ENCODE measurements at regions not wholly inside any gene's neighbourhood (a gene's known extent, or its start where the extent isn't known, plus 50 kb on each side); places are given as distances from the start of the nearest gene placed in this dataset.

DNA sequence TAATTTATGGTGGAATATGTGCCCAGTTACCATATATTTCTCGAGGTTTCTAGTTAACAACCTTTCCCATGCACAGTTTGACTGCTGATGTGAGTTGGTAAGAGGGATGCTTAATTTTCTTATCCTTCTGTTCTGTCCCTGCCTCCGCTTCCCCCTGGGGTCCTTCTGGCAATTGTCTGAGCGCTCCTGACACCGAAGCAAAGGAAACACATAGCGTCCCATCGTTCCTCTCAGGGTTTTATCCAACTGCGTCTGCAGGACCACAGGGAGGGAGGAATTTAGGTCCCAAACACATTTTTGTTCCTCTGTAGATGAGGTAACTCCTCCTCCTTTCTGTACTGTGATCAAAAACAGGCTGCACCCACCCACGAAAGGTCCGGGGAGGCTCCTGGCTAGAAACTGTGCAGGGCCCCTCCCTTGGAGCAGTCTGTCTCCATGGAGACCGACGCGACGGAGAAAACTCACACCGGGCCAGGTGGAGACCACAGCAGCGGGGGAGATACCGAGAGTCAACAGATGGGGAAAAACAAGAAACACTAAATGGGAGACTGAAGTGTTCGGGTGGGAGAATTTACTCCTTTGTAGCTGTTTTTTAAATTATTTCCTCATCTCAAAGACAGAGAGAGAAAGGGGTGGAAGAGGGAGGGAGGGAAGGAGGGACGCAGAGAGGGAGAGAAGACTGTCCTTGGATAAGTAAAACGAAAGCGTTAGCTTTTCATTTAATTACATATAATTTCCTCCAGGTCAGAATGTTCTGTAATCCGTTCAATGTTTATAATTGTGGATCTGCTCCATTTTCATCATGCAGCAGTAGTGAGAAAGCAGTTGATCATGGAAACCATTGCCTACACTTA, 191.8 kb upstream of the NBEA start:
- no peak for DNase-seq (ENCODE audit: low read depth in 2 of 2)

DNA sequence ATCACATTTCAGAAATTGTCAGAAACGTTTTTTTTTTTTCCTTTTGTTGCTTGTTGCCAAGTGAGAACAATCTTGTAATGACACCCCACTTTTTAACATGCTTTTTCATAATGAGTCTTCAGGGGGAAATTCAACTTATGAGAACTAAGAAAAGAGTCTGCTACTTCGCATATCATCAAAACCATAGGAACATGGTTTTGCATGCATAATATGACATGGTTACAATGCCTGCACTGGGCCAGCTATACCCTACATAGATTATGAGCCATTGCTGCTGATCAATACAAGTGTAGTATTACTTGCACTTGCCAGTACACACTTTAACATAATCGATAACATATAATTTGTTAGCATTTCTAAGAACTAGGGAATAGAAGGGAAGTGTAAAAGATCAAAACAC, 191.0 kb upstream of the NBEA start:
- no peak for DNase-seq (ENCODE audit: low read depth in 2 of 2)

DNA sequence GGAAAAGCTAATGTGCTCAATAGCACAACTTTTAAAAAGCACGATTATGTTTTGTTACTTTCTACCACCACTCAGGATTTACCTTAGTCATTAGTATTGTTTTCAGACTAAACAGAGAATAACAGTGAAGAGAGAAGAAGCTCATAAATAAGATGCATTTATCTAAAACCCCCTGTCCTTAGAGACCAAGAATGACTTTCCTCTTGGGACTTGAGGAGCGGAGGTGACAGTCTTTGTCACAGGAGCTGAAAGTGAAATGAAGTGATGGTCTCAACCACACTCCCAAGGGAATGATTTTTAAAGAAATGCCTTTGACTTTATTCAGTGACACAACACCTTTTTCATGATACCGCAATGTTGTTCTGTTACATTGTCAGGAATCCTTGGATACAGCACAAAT, 190.6 kb upstream of the NBEA start:
- no peak for DNase-seq (ENCODE audit: low read depth in 2 of 2)

DNA sequence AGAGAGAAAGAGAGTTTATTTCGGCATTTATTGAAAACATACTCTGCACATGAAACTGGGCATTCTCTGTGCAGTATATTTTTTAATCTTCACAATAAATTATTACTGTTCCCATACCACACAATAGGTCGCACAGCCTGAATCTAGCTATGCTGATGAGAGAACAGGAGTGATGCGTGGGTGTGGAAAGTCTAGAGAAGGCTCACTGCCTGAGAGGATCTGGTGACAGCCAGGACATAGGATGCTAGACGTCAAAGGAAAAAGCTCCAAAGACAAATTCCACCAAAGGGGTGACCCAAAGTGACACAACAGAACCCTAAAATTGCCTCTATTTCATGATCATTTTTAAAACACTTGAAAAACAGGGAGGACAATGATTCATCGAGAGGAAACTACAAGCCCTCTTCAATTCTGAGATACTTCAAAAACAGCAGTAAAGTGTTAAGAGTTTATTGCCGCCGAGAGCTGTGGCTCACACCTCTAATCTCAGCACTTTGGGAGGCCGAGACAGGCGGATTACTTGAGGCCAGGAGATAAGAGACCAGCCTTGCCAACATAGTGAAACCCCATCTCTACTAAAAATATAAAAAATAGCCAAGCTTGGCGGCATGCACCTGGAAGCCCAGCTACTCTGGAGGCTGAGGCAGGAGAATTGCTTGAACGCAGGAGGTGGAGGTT, 189.6 kb upstream of the NBEA start:
- DNase-seq (ENCODE audit: low read depth in 2 of 2), result no peak

DNA sequence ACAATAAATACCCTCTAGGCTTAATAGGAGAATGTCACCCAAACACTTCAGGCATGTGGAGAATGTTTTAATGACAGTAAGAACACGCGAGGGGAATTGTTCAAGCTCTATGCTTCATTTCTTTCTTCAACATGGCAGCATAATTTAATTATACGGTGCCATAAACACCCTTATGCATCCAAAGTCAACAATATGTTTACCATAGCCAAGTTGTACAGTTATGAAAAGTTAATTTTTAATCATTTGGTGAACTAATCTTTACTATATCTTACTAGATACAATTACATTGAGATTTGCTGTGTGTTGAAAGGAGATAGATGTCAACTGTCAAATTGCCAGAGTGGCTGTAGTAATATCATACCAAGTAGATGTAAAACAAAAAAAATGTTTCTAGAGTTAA, 185.9 kb upstream of the NBEA start:
- DNase-seq (ENCODE audit: low read depth in 2 of 2), result no peak

DNA sequence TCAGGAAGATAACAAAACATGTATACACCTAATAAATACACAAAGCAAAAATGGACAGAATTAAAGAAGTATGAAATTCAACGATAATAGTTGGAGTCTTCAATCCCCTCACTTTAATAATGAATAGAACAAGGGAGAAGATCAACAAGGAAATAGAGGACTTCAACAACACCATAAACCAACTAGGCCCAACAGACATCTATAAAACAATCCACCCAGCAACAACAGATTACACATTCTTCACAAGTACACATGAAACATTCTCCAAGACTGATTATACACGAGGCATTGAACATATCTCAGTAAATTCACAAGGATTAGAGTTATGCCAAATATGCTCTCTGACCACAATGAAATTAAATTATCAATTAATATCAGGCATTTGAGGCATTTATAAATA, 185.5 kb upstream of the NBEA start:
- no peak for DNase-seq (ENCODE audit: low read depth in 2 of 2)

DNA sequence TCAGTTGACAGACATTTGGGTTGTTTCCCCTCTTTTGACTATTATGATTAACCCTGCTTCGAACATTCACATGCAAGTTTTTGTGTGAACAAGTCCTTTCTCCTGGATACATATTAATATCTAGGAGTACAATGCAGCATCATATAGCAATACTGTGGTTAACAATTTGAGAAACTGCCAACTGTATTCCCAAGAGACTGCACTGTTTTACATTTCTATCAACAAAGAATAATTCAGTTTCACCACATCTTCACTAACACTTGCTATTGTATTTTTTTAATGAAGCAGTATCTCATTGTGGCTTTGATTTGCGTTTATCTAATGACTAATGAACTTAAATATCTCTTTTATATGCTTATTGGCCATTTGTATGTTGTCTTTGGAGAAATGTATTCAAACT, 184.6 kb upstream of the NBEA start:
- DNase-seq (ENCODE audit: low read depth in 2 of 2), result no peak

DNA sequence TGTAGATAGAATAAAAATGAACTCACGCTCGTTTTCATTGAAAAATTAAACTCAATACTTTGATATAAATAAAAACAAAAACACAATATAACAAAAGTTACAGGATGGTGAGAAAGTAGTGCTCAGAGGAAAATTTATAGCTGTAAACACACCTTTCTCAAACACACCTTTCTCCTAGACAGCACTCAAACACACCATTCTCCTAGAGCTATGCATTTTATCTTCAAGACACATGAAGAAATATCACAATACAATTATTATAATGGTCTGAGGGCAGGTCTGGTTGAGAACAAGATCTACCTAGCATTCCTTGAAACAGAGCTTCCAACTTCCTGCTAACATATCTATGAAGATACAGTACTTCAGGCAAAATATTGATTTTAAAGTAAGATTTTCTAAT, 183.4 kb upstream of the NBEA start:
- DNase-seq (ENCODE audit: low read depth in 2 of 2), result no peak

DNA sequence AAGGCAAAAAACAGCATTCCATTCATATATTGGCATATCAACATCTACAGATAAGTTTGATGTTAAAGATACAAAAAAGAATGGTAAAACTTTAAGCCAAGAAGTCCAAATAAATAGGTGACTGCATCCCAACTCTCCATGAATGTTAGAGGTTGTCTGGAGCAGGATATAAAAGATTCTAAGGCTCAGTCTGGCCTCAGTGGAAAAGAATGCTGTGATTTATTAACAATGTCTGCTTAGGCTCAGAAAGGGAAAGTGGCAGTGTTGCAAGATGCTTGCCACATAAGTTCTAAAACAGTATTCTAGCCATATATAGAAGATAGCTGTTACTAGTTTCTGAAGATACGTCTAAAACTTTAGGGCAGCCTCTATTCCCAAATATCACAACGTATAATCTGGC, 179.8 kb upstream of the NBEA start:
- DNase-seq (ENCODE audit: low read depth in 2 of 2), result no peak

DNA sequence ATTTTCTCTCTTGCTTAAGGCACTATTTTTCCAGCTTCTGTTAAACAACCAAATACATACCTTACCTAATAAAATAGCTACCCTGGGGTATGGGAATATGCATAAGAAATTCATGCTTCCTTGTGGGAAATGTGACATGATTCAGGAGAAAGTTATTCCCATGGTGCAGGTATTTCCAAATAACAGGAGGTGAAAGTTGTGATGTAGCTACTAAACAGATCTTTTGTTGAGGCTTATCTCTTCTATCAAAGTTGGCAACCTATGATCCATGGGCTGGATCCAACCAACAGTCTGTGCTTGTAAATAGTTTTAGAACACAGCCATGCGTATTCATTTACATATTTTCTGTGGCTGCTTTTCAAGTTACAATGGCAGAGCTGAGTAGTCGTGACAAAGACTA, 177.8 kb upstream of the NBEA start:
- DNase-seq (ENCODE audit: low read depth in 2 of 2), result no peak

DNA sequence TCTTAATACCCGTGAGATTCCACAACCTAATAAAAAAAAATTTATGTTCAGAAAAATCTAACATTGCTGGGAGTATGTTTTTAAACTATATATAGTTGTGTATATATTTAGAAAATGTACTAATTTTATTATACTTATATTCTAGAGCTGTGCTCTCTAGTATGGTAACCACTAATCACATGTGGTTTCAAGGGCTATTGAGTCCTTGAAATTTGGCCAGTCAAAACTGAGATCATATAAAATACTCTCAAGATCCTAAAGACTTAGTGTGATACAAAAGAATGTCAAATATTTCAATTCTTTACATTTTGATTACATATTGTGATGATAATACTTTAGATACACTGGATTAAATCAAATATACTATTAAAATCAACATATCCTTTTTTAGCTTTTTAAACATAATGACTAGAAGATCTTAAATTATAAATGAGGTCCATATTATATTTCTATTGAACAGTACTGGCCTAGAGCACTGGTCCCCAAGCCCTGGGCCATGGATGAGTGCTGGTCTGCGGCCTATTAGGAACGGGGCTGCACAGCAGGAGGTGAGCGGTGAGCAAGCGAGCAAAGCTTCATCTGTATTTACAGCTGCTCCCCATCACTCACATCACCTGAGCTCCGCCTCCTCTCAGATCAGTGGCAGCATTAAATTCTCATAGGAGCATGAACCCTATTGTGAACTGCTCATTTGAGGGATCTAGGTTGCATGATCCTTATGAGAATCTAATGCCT, 176.5 kb upstream of the NBEA start:
- no peak for DNase-seq (ENCODE audit: low read depth in 2 of 2)

DNA sequence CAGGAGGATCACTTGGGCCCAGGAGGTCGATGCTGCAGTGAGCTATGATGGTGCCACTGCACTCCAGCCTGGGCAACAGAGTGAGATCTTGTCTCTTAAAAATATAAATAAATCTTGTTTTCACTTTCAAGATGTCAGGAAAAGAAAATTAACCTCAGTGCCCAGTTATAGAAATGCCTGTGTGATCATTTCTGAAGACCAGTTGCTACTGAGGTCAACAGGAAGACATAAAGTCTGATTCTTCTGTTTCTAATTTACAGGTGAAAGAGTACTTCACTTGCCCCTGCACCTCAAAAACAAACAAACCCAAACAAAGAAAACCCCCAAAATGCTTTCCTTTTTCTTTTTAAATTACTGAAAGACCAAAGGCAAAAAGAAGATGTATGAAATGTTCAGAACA, 174.3 kb upstream of the NBEA start:
- no peak for DNase-seq (ENCODE audit: low read depth in 2 of 2)

DNA sequence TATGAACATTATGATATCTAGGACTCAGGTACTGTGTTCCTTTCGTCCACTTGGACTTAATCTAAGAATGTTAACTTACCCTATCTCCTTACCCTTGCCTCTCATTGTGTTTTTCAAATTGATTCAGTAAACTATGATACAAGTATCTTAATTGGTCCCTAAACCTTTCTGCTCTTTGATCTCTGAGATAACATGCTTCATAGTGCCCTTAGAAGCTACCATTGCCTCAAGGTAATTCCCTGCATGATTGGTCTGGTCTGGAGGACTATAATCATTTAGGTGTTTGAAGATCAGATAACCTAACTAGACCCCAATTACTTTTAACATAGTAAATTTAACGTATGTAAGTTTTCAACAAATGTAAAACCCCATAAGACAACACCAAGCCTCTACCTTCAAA, 169.9 kb upstream of the NBEA start:
- no peak for DNase-seq (ENCODE audit: low read depth in 2 of 2)

DNA sequence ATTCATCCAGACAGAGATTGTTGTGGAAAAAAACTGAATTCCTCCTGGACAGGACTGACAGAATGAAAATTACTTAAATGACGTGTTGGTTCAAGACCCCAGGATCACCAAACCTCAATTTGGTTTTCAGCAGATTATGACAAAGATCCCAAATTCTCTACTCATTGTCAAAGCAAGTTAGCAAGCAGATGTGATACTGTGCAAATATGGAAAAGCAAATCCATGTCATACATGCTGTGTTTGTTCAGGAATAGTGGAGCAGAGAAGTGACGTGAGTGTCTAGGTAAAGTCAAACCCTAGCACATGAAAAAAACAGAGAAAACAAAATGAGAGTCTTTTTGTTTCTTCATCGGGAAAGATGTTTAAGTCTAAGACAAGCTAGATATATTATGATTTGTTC, 169.2 kb upstream of the NBEA start:
- DNase-seq (ENCODE audit: low read depth in 2 of 2), result no peak

DNA sequence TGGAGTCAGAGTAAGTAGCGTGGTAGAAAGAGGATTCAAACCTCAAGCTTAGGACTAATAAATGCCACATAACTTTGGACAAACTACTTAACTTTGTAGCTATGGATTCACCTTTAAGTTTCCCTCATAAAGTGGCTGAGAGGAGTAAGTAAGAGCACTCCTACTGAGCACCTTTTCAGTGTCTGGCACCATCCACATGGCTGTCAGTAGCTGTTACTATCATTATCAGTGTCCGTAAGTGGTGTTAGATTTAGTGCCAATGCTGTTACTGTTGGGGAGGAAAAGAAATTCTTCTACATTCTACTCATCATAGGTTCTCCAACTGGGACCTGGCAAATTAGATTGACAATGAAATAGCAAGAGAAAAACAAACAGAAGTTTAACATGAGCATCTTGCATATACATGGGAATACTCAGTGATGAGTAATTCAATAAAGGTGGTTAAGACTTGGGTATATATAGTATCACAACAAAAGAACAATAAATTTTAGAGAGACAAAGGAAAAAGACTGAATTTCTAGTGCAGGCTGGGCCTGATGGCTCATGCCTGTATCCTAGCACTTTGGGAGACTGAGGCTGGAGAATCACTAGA, 165.6 kb upstream of the NBEA start:
- DNase-seq (ENCODE audit: low read depth in 2 of 2), result no peak

DNA sequence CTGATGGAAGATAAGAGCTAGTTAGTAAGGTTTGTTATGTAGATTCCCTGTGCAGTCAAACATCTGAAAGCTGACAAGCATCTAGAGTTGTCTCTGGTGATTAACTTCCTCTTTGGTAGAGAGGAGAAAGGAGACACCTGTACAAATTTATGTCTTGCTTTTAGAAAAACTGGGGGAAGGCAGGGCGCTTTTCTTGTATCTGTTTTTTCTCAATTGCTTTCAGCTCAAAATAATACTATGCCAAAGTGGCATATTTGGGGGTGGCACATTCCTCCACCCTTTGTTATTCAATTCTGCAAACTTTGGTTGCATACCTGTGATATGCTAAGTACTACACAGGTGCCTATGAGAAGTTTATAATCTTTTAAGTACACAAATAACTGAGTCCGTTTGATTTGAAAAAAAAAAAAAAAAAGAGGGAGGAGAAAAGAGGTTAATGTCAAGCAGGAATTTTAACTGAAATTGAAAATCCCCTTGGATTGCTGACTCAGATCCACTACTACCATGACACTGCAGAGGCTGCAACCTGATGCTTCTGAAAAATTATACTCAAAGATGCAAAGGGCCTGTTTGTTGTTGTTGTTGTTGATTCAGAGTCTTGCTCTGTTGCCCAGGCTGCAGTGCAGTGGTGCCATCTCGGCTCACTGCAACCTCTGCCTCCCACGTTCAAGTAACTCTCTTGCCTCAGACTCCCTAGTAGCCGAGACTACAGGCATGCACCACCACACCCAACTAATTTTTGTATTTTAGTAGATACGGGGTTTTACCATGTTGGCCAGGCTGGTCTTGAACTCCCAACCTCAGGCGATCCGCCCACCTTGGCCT, 164.8 kb upstream of the NBEA start:
- no peak for DNase-seq (ENCODE audit: low read depth in 2 of 2)

DNA sequence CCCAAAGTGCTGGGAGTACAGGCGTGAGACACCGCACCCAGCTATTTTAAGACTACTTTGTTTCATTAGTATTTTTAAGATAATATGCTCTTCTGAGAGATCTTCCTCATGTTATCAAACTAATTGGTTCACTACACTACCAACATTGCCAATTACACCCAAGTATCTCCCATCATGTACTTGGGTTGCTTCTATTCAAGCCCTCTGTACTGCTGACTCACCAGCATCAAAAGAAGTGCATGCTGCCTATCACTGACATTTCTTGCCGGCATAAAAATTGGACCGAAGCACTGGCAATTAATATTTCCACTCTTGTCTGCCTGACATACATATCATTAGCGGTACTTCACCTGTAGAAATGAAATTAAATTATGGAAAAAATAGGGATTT, 164.2 kb upstream of the NBEA start:
- no peak for DNase-seq (ENCODE audit: low read depth in 2 of 2)

DNA sequence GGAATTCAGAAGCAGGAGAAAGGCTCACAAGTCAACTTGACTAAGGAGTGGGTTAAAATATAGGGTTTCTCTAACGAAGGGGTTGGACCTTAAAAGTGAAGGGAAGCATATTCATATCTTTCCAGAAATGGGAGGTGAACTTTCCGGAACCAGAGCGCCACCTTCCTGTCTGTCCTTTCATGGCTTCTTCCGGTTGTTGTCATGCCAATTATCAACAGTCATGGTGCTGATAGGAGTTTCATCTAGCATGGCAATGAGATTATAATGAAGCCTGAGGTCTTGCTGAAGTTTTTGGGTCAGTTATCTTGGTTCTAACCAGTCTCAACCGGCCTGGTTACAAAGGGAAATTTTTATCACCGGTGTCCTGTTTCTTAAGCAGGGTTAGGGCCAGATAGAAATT, 162.9 kb upstream of the NBEA start:
- DNase-seq (ENCODE audit: low read depth in 2 of 2), result no peak

DNA sequence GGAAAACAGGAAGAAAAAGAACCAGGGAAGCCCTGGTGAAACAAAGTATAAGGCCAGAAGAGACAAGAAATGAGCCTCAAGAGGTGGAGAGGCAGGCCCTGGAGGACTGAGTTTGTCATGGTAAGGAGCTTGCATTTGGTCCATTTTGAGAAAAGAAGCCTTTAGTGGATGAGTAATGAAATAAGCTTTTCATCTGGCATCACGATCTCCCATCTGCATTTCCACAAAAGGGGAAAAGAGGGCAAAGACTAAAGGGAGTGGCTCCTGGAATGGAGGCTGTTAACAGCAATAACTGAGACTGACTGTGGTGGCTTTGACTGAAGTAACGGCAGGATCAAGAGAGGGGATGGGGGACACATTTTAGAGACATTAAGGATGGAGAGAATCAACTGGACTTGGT, 148.8 kb upstream of the NBEA start:
- no peak for DNase-seq (ENCODE audit: low read depth in 2 of 2)

DNA sequence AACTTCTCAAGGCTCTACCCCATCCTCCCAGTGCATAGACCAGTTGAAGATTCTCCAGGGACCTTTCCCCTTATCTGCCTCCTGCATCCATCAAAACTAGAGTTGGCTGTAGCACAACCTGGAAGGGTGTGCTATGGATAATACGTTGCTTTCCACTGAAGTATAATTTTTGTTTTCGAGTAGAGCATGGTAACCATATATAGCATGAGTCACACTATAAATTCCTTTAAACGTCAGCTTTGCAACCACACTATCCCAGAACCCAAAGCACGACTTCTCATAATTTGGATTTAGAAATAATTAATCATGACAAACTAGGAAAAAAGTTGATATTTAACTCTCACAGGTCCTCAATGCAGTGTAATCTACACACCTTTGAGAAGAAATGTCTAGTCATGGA, 138.3 kb upstream of the NBEA start:
- no peak for DNase-seq (ENCODE audit: low read depth in 2 of 2)

DNA sequence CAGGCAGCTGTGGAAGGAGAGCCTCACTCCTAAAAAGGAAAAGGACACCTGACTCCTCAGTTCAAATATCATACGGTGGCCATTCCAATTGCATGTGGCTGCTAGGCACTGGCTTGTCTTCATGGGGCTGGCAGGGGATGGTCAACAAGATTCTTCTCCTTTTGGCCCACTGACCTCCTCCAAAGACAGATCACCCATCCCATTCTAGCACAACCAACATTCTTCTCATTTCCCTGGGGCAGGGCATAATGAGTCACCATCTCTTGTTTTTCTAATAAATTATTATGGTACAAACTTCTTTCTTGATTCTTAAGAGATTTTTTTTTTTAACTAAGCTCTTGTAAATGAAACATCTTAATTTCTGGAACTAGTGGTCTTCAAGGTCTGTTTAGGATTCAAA, 136.7 kb upstream of the NBEA start:
- DNase-seq (ENCODE audit: low read depth in 2 of 2), result no peak

DNA sequence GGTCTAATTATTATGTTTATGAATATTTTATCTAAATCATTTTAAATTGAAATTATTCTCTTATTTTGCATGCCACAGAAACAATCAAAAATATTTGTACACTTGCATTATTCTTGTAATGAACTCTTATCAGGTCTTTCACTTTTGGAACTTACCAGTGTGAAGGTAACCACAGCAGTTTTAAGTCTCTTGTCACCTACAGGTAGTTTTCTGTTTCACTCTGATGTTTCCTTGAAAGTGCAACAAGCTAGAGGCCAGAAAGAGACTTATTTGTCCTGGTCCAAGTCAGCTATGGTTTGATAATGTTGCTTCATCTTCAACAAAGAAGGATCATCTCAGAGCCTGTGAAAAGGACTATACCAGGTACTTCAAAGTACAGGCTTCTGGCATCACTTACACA, 133.4 kb upstream of the NBEA start:
- DNase-seq (ENCODE audit: low read depth in 2 of 2), result no peak

Data from stimulated activated CD8-positive, alpha-beta memory T cell treated with anti-CD3 and anti-CD28 coated beads, Interleukin-7, amount 100 ng/mL, for 4 hours (primary cell).